ENCODE measurements at regions not wholly inside any gene's neighbourhood (a gene's known extent, or its start where the extent isn't known, plus 50 kb on each side); places are given as distances from the start of the nearest gene placed in this dataset.
A peak's percentile ranks its signal among the peaks of the same experiment; 100 is the strongest.

- Mint-ChIP-seq H3K9me3 (ENCODE audit: low read depth) (no peaks in the 10 kb centered on the region), H3K27me3 (peaks cover 31% of the 10 kb centered on the region), H3K27ac (no peak overlapping the region), H3K4me3 (no peak overlapping the region), H3K4me1 (peaks cover 22% of the 10 kb centered on the region), H3K36me3 (no peaks in the 10 kb centered on the region)
- DNase-seq, result no peak
- no peak for ATAC-seq
- CTCF ChIA-PET, result no interaction called here
Measured at GRCh38 chr6:156699935-156700334, 77.2 kb upstream of the ARID1B start.

- Mint-ChIP-seq H3K27ac (no peak overlapping the region), H3K27me3 (peaks cover 31% of the 10 kb centered on the region), H3K9me3 (ENCODE audit: low read depth) (no peaks in the 10 kb centered on the region), H3K4me1 (peaks cover 22% of the 10 kb centered on the region), H3K4me3 (no peak overlapping the region), H3K36me3 (no peaks in the 10 kb centered on the region)
- CTCF ChIA-PET, result no interaction called here
- DNase-seq, result no peak
- ATAC-seq, result peak; percentile 36
Measured at GRCh38 chr6:156699017-156699421, 78.2 kb upstream of the ARID1B start.

GRCh38 chr6:156698239-156699016, 78.8 kb upstream of the ARID1B start:
- H3K27ac Mint-ChIP-seq, result no peak overlapping the region
- H3K9me3 Mint-ChIP-seq (ENCODE audit: low read depth), result no peaks in the 10 kb centered on the region
- no peak for ATAC-seq
- no peak for DNase-seq
- H3K36me3 Mint-ChIP-seq, result no peaks in the 10 kb centered on the region
- H3K27me3 Mint-ChIP-seq, result peaks cover 31% of the 10 kb centered on the region
- H3K4me1 Mint-ChIP-seq, result peaks cover 22% of the 10 kb centered on the region
- no peak overlapping the region for H3K4me3 Mint-ChIP-seq
- CTCF ChIA-PET, result no interaction called here

- Mint-ChIP-seq H3K4me1 (peaks cover 22% of the 10 kb centered on the region), H3K27me3 (peaks cover 30% of the 10 kb centered on the region), H3K27ac (no peak overlapping the region), H3K9me3 (ENCODE audit: low read depth) (no peaks in the 10 kb centered on the region), H3K4me3 (no peak overlapping the region), H3K36me3 (no peaks in the 10 kb centered on the region)
- DNase-seq (no peak), ATAC-seq (no peak)
- CTCF ChIA-PET, result no interaction called here
Measured at GRCh38 chr6:156697225-156697830, 79.8 kb upstream of the ARID1B start.

- peak; percentile 30 for ATAC-seq
- Mint-ChIP-seq H3K4me1 (peaks cover 22% of the 10 kb centered on the region), H3K9me3 (ENCODE audit: low read depth) (no peaks in the 10 kb centered on the region)
Measured at GRCh38 chr6:156695742-156696141, 81.4 kb upstream of the ARID1B start.

GRCh38 chr6:156694679-156695078, 82.5 kb upstream of the ARID1B start:
- no peak overlapping the region for H3K27ac Mint-ChIP-seq
- CTCF ChIA-PET, result no interaction called here
- DNase-seq (no peak), ATAC-seq (no peak)
- H3K9me3 Mint-ChIP-seq (ENCODE audit: low read depth), result no peaks in the 10 kb centered on the region
- H3K36me3 Mint-ChIP-seq, result no peaks in the 10 kb centered on the region
- peaks cover 24% of the 10 kb centered on the region for H3K27me3 Mint-ChIP-seq
- H3K4me3 Mint-ChIP-seq, result no peak overlapping the region
- peaks cover 22% of the 10 kb centered on the region for H3K4me1 Mint-ChIP-seq

More at GRCh38 chr6:156695742-156696141, 81.4 kb upstream of the ARID1B start:
- DNase-seq, result no peak
- H3K27ac Mint-ChIP-seq, result no peak overlapping the region
- no peak overlapping the region for H3K4me3 Mint-ChIP-seq
- peaks cover 25% of the 10 kb centered on the region for H3K27me3 Mint-ChIP-seq
- CTCF ChIA-PET, result no interaction called here
- H3K36me3 Mint-ChIP-seq, result no peaks in the 10 kb centered on the region

GRCh38 chr6:156691018-156691417, 86.2 kb upstream of the ARID1B start:
- no peak overlapping the region for H3K4me3 Mint-ChIP-seq
- CTCF ChIA-PET, result no interaction called here
- no peaks in the 10 kb centered on the region for H3K9me3 Mint-ChIP-seq (ENCODE audit: low read depth)
- no peak for ATAC-seq
- H3K36me3 Mint-ChIP-seq, result no peaks in the 10 kb centered on the region
- H3K27me3 Mint-ChIP-seq, result peaks cover 6% of the 10 kb centered on the region
- H3K4me1 Mint-ChIP-seq, result peaks cover 12% of the 10 kb centered on the region
- DNase-seq, result no peak
- no peak overlapping the region for H3K27ac Mint-ChIP-seq

GRCh38 chr6:156689656-156690055, 87.5 kb upstream of the ARID1B start:
- CTCF ChIA-PET, result interaction anchor here (0.6 to 1.1 kb wide), 2 partner anchors 27 to 344 kb away, joined by 3 read pairs; no protein-coding TSS in a partner anchor
- Mint-ChIP-seq H3K27me3 (peaks cover 8% of the 10 kb centered on the region), H3K36me3 (no peaks in the 10 kb centered on the region), H3K27ac (no peak overlapping the region), H3K9me3 (ENCODE audit: low read depth) (no peaks in the 10 kb centered on the region), H3K4me3 (no peak overlapping the region), H3K4me1 (peaks cover 12% of the 10 kb centered on the region)
- DNase-seq (no peak), ATAC-seq (no peak)

- no peak overlapping the region for H3K4me3 Mint-ChIP-seq
- peaks cover 8% of the 10 kb centered on the region for H3K27me3 Mint-ChIP-seq
- DNase-seq (no peak), ATAC-seq (no peak)
- CTCF ChIA-PET, result no interaction called here
- peaks cover 12% of the 10 kb centered on the region for H3K4me1 Mint-ChIP-seq
- no peaks in the 10 kb centered on the region for H3K9me3 Mint-ChIP-seq (ENCODE audit: low read depth)
- H3K36me3 Mint-ChIP-seq, result no peaks in the 10 kb centered on the region
- H3K27ac Mint-ChIP-seq, result no peak overlapping the region
Measured at GRCh38 chr6:156688620-156688971, 88.6 kb upstream of the ARID1B start.

GRCh38 chr6:156687789-156688619, 89.2 kb upstream of the ARID1B start:
- Mint-ChIP-seq H3K4me1 (peaks cover 12% of the 10 kb centered on the region), H3K4me3 (peak overlapping the region; percentile 67), H3K36me3 (no peaks in the 10 kb centered on the region), H3K27ac (peak overlapping the region; percentile 49), H3K9me3 (ENCODE audit: low read depth) (no peaks in the 10 kb centered on the region), H3K27me3 (peaks cover 8% of the 10 kb centered on the region)
- no peak for DNase-seq
- CTCF ChIA-PET, result interaction anchor here (2.4 kb wide), 1 partner anchor 89 kb away, joined by 9 read pairs; the partner anchor contains the start of gene ARID1B
- ATAC-seq, result no peak

- Mint-ChIP-seq H3K27me3 (peaks cover 8% of the 10 kb centered on the region), H3K4me1 (peaks cover 12% of the 10 kb centered on the region), H3K36me3 (no peaks in the 10 kb centered on the region), H3K27ac (peak overlapping the region; percentile 86), H3K9me3 (ENCODE audit: low read depth) (no peaks in the 10 kb centered on the region), H3K4me3 (peak overlapping the region; percentile 80)
- ATAC-seq (peak; percentile 95), DNase-seq (peak; percentile 72)
- CTCF ChIA-PET, result interaction anchor here (2.4 kb wide), 1 partner anchor 90 kb away, joined by 9 read pairs; the partner anchor contains the start of gene ARID1B
Measured at GRCh38 chr6:156686995-156687788, 90.0 kb upstream of the ARID1B start.

GRCh38 chr6:156686301-156686994, 90.7 kb upstream of the ARID1B start:
- ATAC-seq (peak; percentile 40), DNase-seq (peak; percentile 55)
- H3K27me3 Mint-ChIP-seq, result peaks cover 8% of the 10 kb centered on the region
- H3K4me1 Mint-ChIP-seq, result peaks cover 12% of the 10 kb centered on the region
- H3K36me3 Mint-ChIP-seq, result no peaks in the 10 kb centered on the region
- H3K27ac Mint-ChIP-seq, result peak overlapping the region; percentile 86
- CTCF ChIA-PET, result interaction anchor here (1.0 to 2.4 kb wide), 3 partner anchors 90 to 498 kb away, joined by 3 to 9 read pairs (median 5); partner anchors contain the start of gene ARID1B
- no peaks in the 10 kb centered on the region for H3K9me3 Mint-ChIP-seq (ENCODE audit: low read depth)
- H3K4me3 Mint-ChIP-seq, result peak overlapping the region; percentile 80

All from activated CD8-positive, alpha-beta memory T cell treated with anti-CD3 and anti-CD28 coated beads, Interleukin-2, amount 10 ng/mL, durations not matched to agents 7 days and 5 days (primary cell).